GM12892 (cell line): ENCODE measurements at regions not wholly inside any gene's neighbourhood (a gene's known extent, or its start where the extent isn't known, plus 50 kb on each side); places are given as distances from the start of the nearest gene placed in this dataset.

Source experiments
- DNase-seq: peaks from one replicate; pipeline ENCODE4 v3.0.0; 2011; ENCODE audit not compliant: insufficient read length
- FAIRE-seq: peaks from 2 replicates; lab custom pipeline; 2011; peaks lifted over from hg19 to GRCh38; lab: Jason Lieb, UNC
- POLR2A ChIP-seq: IDR thresholded peaks from 2 replicates; pipeline ENCODE4 v1.6.1; 2011; ENCODE audit warnings: low read depth, low read length, control low read depth
- POLR2AphosphoS5 ChIP-seq: IDR thresholded peaks from 2 replicates; pipeline ENCODE4 v1.6.1; 2011; ENCODE audit warnings: low read depth, low read length, control low read depth
- TAF1 ChIP-seq: IDR thresholded peaks from 2 replicates; pipeline ENCODE4 v1.6.1; 2011; ENCODE audit warnings: low read depth, mild to moderate bottlenecking, control low read depth, low read length, borderline replicate concordance

- TF ChIP-seq TAF1 (no peak), POLR2AphosphoS5 (no peak), POLR2A (no peak)
- DNase-seq: no peak
- no peak for FAIRE-seq
Measured at GRCh38 chr13:64029343-64030093, 2613.9 kb upstream of the PCDH20 start.

- no peak for DNase-seq
- TF ChIP-seq TAF1: no peak
- no peak for TF ChIP-seq POLR2AphosphoS5
- no peak for TF ChIP-seq POLR2A
- no peak for FAIRE-seq
Measured at GRCh38 chr13:64028551-64028950, 2612.9 kb upstream of the PCDH20 start.

GRCh38 chr13:64020126-64020525, 2604.5 kb upstream of the PCDH20 start:
- FAIRE-seq: no peak
- no peak for DNase-seq
- no peak for TF ChIP-seq POLR2A
- no peak for TF ChIP-seq POLR2AphosphoS5
- TF ChIP-seq TAF1: no peak

GRCh38 chr13:64007339-64007738, 2591.7 kb upstream of the PCDH20 start:
- no peak for FAIRE-seq
- no peak for DNase-seq
- TF ChIP-seq TAF1 (no peak), POLR2A (no peak), POLR2AphosphoS5 (no peak)

- no peak for FAIRE-seq
- TF ChIP-seq POLR2AphosphoS5 (no peak), POLR2A (no peak), TAF1 (no peak)
- no peak for DNase-seq
Measured at GRCh38 chr13:64000321-64000720, 2584.7 kb upstream of the PCDH20 start.

- FAIRE-seq (no peak), DNase-seq (no peak)
- TF ChIP-seq POLR2A: no peak
Measured at GRCh38 chr13:63999614-64000305, 2584.1 kb upstream of the PCDH20 start.

- no peak for FAIRE-seq
Measured at GRCh38 chr13:63983366-63983765, 2567.7 kb upstream of the PCDH20 start.

GRCh38 chr13:63979951-63980350, 2564.3 kb upstream of the PCDH20 start:
- DNase-seq (no peak), FAIRE-seq (no peak)
- TF ChIP-seq TAF1: no peak
- no peak for TF ChIP-seq POLR2A
- TF ChIP-seq POLR2AphosphoS5: no peak

More at GRCh38 chr13:63983366-63983765, 2567.7 kb upstream of the PCDH20 start:
- TF ChIP-seq POLR2AphosphoS5 (no peak), TAF1 (no peak), POLR2A (no peak)
- DNase-seq: no peak

- no peak for DNase-seq
- FAIRE-seq: no peak
- TF ChIP-seq POLR2AphosphoS5: no peak
- TF ChIP-seq POLR2A: no peak
- no peak for TF ChIP-seq TAF1
Measured at GRCh38 chr13:63972328-63972727, 2556.7 kb upstream of the PCDH20 start.

GRCh38 chr13:63954683-63955082, 2539.0 kb upstream of the PCDH20 start:
- no peak for FAIRE-seq
- DNase-seq: no peak
- TF ChIP-seq POLR2A (no peak), TAF1 (no peak), POLR2AphosphoS5 (no peak)

- DNase-seq: no peak
- TF ChIP-seq TAF1 (no peak), POLR2A (no peak), POLR2AphosphoS5 (no peak)
- no peak for FAIRE-seq
Measured at GRCh38 chr13:63948045-63948444, 2532.4 kb upstream of the PCDH20 start.

- TF ChIP-seq POLR2A (no peak), TAF1 (no peak), POLR2AphosphoS5 (no peak)
- FAIRE-seq (no peak), DNase-seq (no peak)
Measured at GRCh38 chr13:63944911-63945310, 2529.3 kb upstream of the PCDH20 start.

- no peak for FAIRE-seq
- TF ChIP-seq TAF1 (no peak), POLR2A (no peak), POLR2AphosphoS5 (no peak)
- DNase-seq: no peak
Measured at GRCh38 chr13:63942372-63942771, 2526.7 kb upstream of the PCDH20 start.
